ENCODE measurements at regions not wholly inside any gene's neighbourhood (a gene's known extent, or its start where the extent isn't known, plus 50 kb on each side); places are given as distances from the start of the nearest gene placed in this dataset.
A peak's percentile ranks its signal among the peaks of the same experiment; 100 is the strongest.

GRCh38 chr4:125125276-125125675 is 189.5 kb upstream of the FAT4 start:
- Histone ChIP-seq H3K9me1 (ENCODE audit: insufficient read depth, low read length) (no peaks in the 10 kb centered on the region), H3K27me3 (ENCODE audit: control insufficient read depth, insufficient read depth, low read length) (no peaks in the 10 kb centered on the region), H2AFZ (replicated peaks; ENCODE audit: low read length, poor library complexity) (no peak overlapping the region), H3K4me3 (ENCODE audit: insufficient read depth, low read depth, low read length) (no peak overlapping the region), H2BK20ac (ENCODE audit: low read depth, low read length) (no peak overlapping the region), H3K27ac (ENCODE audit: insufficient read depth, low read length) (no peak overlapping the region), H3K9me3 (ENCODE audit: control insufficient read depth, insufficient read depth, low read length) (no peaks in the 10 kb centered on the region), H3K36me3 (ENCODE audit: control insufficient read depth, insufficient read depth, low read length) (no peaks in the 10 kb centered on the region), H3K4me1 (ENCODE audit: control insufficient read depth, insufficient read depth, low read length) (peaks cover 4% of the 10 kb centered on the region; the same call in 1 of the 2 replicates), H2BK5ac (ENCODE audit: low read depth, low read length, poor library complexity, severe bottlenecking) (no peak overlapping the region), H3K56ac (ENCODE audit: extremely low read depth, insufficient read depth, low read length) (no peak overlapping the region), H3K79me1 (ENCODE audit: low read depth in 1 of 2, low read length in 2 of 2) (no peaks in the 10 kb centered on the region), H2AK9ac (replicated peaks; ENCODE audit: low read depth, low read length, poor library complexity) (no peak overlapping the region), H2BK120ac (ENCODE audit: low read depth, low read length) (no peak overlapping the region), H3K18ac (ENCODE audit: low read depth, low read length) (no peak overlapping the region; the same call in 1 of the 2 replicates), H2AK5ac (ENCODE audit: low read depth, low read length) (no peak overlapping the region), H4K8ac (ENCODE audit: low read depth in 2 of 2, low read length in 2 of 2) (0 out of 4 replicates have a peak overlapping the region, but pooled peaks of 1 of the 2 experiments have one; percentile 1), H3K4me2 (ENCODE audit: low read depth, low read length) (peak overlapping the region; percentile 29; the same call in 1 of the 2 replicates), H3K9ac (ENCODE audit: low read depth, low read length) (no peak overlapping the region), H4K91ac (ENCODE audit: insufficient read depth, low read depth, low read length) (no peak overlapping the region), H4K5ac (ENCODE audit: low read depth, low read length) (no peak overlapping the region), H2BK15ac (ENCODE audit: low read depth, low read length) (no peak overlapping the region), H3K14ac (replicated peaks; ENCODE audit: low read depth, low read length) (no peak overlapping the region), H3K4ac (ENCODE audit: low read depth, low read length) (no peak overlapping the region), H3K23ac (ENCODE audit: low read depth, low read length) (no peak overlapping the region), H4K20me1 (ENCODE audit: insufficient read depth, low read length) (no peaks in the 10 kb centered on the region)
- intact Hi-C loops (cut with micrococcal nuclease) (no loop called here), in situ Hi-C loops (cut with MboI; ENCODE audit: low sequenced_read_pairs) (no loop called here), dilution Hi-C loops (cut with HindIII; ENCODE audit: low sequenced_read_pairs, unreplicated experiment) (no loop called here)
- no peak for DNase-seq
- ChIA-PET POLR2A (ENCODE audit: unreplicated experiment) (no interaction called here), CTCF (interaction anchor here (0.7 kb wide), 1 partner anchor 267 kb away, joined by 3 read pairs; no protein-coding TSS in a partner anchor)
- TF ChIP-seq MXI1 (IDR thresholded peaks at IDR 0.05; ENCODE audit: borderline replicate concordance, low read depth, low read length) (no peak), RFX5 (IDR thresholded peaks at IDR 0.05; ENCODE audit: low read depth, low read length) (no peak), CTCF (conservative IDR thresholded peaks at IDR 0.05; ENCODE audit: low read depth, low read length) (no peak), ELK1 (IDR thresholded peaks at IDR 0.05; ENCODE audit: borderline replicate concordance, low read depth, low read length) (no peak), SMC3 (IDR thresholded peaks at IDR 0.05; ENCODE audit: low read depth, low read length) (no peak), BHLHE40 (IDR thresholded peaks at IDR 0.05; ENCODE audit: low read depth, low read length) (no peak), MAZ (IDR thresholded peaks at IDR 0.05; ENCODE audit: borderline replicate concordance, low read depth, low read length) (no peak), USF2 (IDR thresholded peaks at IDR 0.05; ENCODE audit: low read depth, low read length) (no peak), RAD21 (IDR thresholded peaks at IDR 0.05; ENCODE audit: low read length) (no peak)
- WGBS, 2 experiments (ENCODE audit: extremely low coverage in 2 of 2, insufficient read length in 1 of 2): no CpG with 5 or more reads among the region's 3 CpGs
- BruUV-seq (replicated peaks): no TSS peak
- ATAC-seq (ENCODE audit: low read depth): no peak

All from IMR-90 (cell line).